OCI-LY3 (cell line): ENCODE measurements at regions not wholly inside any gene's neighbourhood (a gene's known extent, or its start where the extent isn't known, plus 50 kb on each side); places are given as distances from the start of the nearest gene placed in this dataset.

Experiments
- H2AFZ ChIP-seq: fragments of 200-600, 300-600 bp; shearing (Covaris generic); 2 replicates; pipeline ENCODE4 v1.6.0; 2014; ENCODE audit warnings: antibody characterized with exemption, low read depth, low read length
- H3K27ac ChIP-seq: fragments of 200-600, 300-600 bp; sonication (generic); 2 replicates; pipeline ENCODE4 v1.5.1; 2014; ENCODE audit warnings: mild to moderate bottlenecking, low read length, moderate library complexity, mixed read lengths
- H3K27me3 ChIP-seq: fragments of 200-600, 300-600 bp; sonication (generic); 2 replicates; pipeline ENCODE4 v1.6.1; 2014; ENCODE audit warnings: low read depth, low read length, mixed read lengths
- H3K36me3 ChIP-seq: fragments of 200-600, 300-600 bp; sonication (generic); replicated peaks from 2 replicates; pipeline ENCODE3; 2014; ENCODE audit warnings: low read depth, low read length, mixed read lengths
- H3K4me1 ChIP-seq: fragments of 300-600, 200-600 bp; sonication (generic); 2 replicates; pipeline ENCODE4 v1.6.1; 2014; ENCODE audit warnings: low read length, mixed read lengths
- H3K4me2 ChIP-seq: fragments of 200-600, 300-600 bp; sonication (generic); 2 replicates; pipeline ENCODE4 v1.6.1; 2014; ENCODE audit warnings: low read length, mixed read lengths
- H3K4me3 ChIP-seq: fragments of 300-600, 200-600 bp; sonication (generic); 2 replicates; pipeline ENCODE4 v1.5.1; 2014; ENCODE audit warnings: antibody characterized with exemption, mild to moderate bottlenecking, low read length, moderate library complexity
- H3K79me2 ChIP-seq: fragments of 300-600, 200-600 bp; shearing (Covaris generic); 2 replicates; pipeline ENCODE4 v1.6.1; 2014; ENCODE audit warnings: mild to moderate bottlenecking, low read length, mixed read lengths
- H3K9ac ChIP-seq: fragments of 300-600, 200-600 bp; shearing (Covaris generic); 2 replicates; pipeline ENCODE4 v1.6.0; 2014; ENCODE audit warnings: mild to moderate bottlenecking, low read length, moderate library complexity
- H3K9me3 ChIP-seq: fragments of 200-600, 300-600 bp; shearing (Covaris generic); 2 replicates; pipeline ENCODE4 v1.6.1; 2014; ENCODE audit warnings: low read length, mixed read lengths; ENCODE audit not compliant: insufficient read depth
- H4K20me1 ChIP-seq: fragments of 200-600, 300-600 bp; sonication (generic); 2 replicates; pipeline ENCODE4 v1.6.1; 2016; ENCODE audit warnings: low read length, mixed read lengths; ENCODE audit not compliant: insufficient read depth
- CTCF ChIP-seq: fragments of 200-600, 300-600 bp; sonication (generic); IDR thresholded peaks from 2 replicates; pipeline ENCODE4 v1.5.1; 2014; ENCODE audit warnings: antibody characterized with exemption, low read length, low read depth
- EZH2phosphoT487 ChIP-seq: fragments of 200-600 bp; shearing (Covaris generic); IDR thresholded peaks from 2 replicates; pipeline ENCODE4 v1.6.1; 2018; ENCODE audit warnings: antibody characterized with exemption, mixed run types, low read depth

- Histone ChIP-seq H3K36me3 (no peaks in the 10 kb centered on the region), H3K27ac (no peak overlapping the region)
- TF ChIP-seq CTCF (no peak), EZH2phosphoT487 (no peak)
These were observed 565.7 kb downstream of the SLC4A3 start for GRCh38 chr2:220192994-220193753.

GRCh38 chr2:220194630-220195584 is 567.5 kb downstream of the SLC4A3 start:
- no peak overlapping the region for H3K9ac ChIP-seq
- H2AFZ ChIP-seq = no peak overlapping the region
- no peak overlapping the region for H3K27ac ChIP-seq
- H3K4me1 ChIP-seq = no peaks in the 10 kb centered on the region
- H3K4me2 ChIP-seq = no peak overlapping the region
- TF ChIP-seq CTCF = no peak
- no peak for TF ChIP-seq EZH2phosphoT487
- H3K27me3 ChIP-seq = no peaks in the 10 kb centered on the region
- no peaks in the 10 kb centered on the region for H4K20me1 ChIP-seq
- H3K4me3 ChIP-seq = no peak overlapping the region
- H3K9me3 ChIP-seq = no peaks in the 10 kb centered on the region
- H3K36me3 ChIP-seq = no peaks in the 10 kb centered on the region
- H3K79me2 ChIP-seq = no peaks in the 10 kb centered on the region

More at GRCh38 chr2:220192994-220193753, 565.7 kb downstream of the SLC4A3 start:
- Histone ChIP-seq H3K9me3 (no peaks in the 10 kb centered on the region), H3K79me2 (no peaks in the 10 kb centered on the region), H3K4me2 (no peak overlapping the region), H3K27me3 (no peaks in the 10 kb centered on the region), H4K20me1 (no peaks in the 10 kb centered on the region), H3K4me1 (peaks cover 6% of the 10 kb centered on the region), H3K9ac (no peak overlapping the region), H2AFZ (no peak overlapping the region), H3K4me3 (no peak overlapping the region)

GRCh38 chr2:220198896-220199295 is 571.5 kb downstream of the SLC4A3 start:
- no peaks in the 10 kb centered on the region for H4K20me1 ChIP-seq
- no peak overlapping the region for H3K27ac ChIP-seq
- H3K4me1 ChIP-seq = no peaks in the 10 kb centered on the region
- no peaks in the 10 kb centered on the region for H3K27me3 ChIP-seq
- no peaks in the 10 kb centered on the region for H3K9me3 ChIP-seq
- TF ChIP-seq CTCF (no peak), EZH2phosphoT487 (no peak)
- no peak overlapping the region for H3K4me3 ChIP-seq
- H2AFZ ChIP-seq = no peak overlapping the region
- no peak overlapping the region for H3K9ac ChIP-seq
- no peaks in the 10 kb centered on the region for H3K36me3 ChIP-seq
- H3K4me2 ChIP-seq = no peak overlapping the region
- no peaks in the 10 kb centered on the region for H3K79me2 ChIP-seq

- no peak overlapping the region for H3K4me2 ChIP-seq
- no peaks in the 10 kb centered on the region for H3K9me3 ChIP-seq
- no peaks in the 10 kb centered on the region for H3K27me3 ChIP-seq
- no peaks in the 10 kb centered on the region for H4K20me1 ChIP-seq
- H3K27ac ChIP-seq = no peak overlapping the region
- no peaks in the 10 kb centered on the region for H3K36me3 ChIP-seq
- no peaks in the 10 kb centered on the region for H3K79me2 ChIP-seq
- H3K9ac ChIP-seq = no peak overlapping the region
- no peak overlapping the region for H3K4me3 ChIP-seq
- no peak overlapping the region for H2AFZ ChIP-seq
- no peaks in the 10 kb centered on the region for H3K4me1 ChIP-seq
- TF ChIP-seq CTCF (no peak), EZH2phosphoT487 (no peak)
These were observed 574.6 kb downstream of the SLC4A3 start for GRCh38 chr2:220202066-220202465.
